ENCODE measurements at regions not wholly inside any gene's neighbourhood (a gene's known extent, or its start where the extent isn't known, plus 50 kb on each side); places are given as distances from the start of the nearest gene placed in this dataset.
"Not testable (repeated sequence)": the region's sequence is repeated elsewhere in the genome, so short reads cannot be mapped to it uniquely, and the experiment has no call there.

DNA sequence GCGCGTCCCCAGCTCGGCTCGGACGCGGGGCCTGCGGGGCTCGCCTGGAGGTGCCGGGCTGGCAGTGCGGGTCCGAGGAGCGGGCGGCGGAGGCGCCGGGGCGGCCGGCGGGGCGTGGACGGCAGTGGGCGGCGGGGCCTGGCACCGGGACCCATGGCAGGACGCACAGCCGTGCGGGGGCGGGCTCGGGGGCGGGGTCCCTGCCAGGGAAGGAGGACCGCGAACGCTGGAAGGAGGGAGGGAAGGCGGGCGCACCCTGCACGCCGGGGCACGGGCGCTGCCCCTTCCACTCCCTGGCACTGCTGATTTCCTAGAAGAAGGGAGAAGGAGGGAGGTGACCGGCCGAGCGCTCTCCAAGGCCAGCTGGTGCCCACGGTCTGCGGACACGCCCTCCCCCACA is 5498.6 kb upstream of the TPTE start:
- not testable (repeated sequence) for TF ChIP-seq EZH2 (IDR thresholded peaks at IDR 0.05); POLR2AphosphoS5 (IDR thresholded peaks at IDR 0.05; ENCODE audit: borderline replicate concordance, low read depth, low read length); FOXP2 (optimal IDR thresholded peaks at IDR 0.05; ENCODE audit: control extremely low read depth, extremely low read length, insufficient read depth)
